NCI-H128 (cell line): ENCODE measurements at regions not wholly inside any gene's neighbourhood (a gene's known extent, or its start where the extent isn't known, plus 50 kb on each side); places are given as distances from the start of the nearest gene placed in this dataset.
"Not testable (repeated sequence)": the region's sequence is repeated elsewhere in the genome, so short reads cannot be mapped to it uniquely, and the experiment has no call there.

Experiments used
- DNase-seq: peaks from one replicate; lab custom pipeline; 2025; ENCODE audit not compliant: unreplicated experiment; lab: John Stamatoyannopoulos, UW

DNA sequence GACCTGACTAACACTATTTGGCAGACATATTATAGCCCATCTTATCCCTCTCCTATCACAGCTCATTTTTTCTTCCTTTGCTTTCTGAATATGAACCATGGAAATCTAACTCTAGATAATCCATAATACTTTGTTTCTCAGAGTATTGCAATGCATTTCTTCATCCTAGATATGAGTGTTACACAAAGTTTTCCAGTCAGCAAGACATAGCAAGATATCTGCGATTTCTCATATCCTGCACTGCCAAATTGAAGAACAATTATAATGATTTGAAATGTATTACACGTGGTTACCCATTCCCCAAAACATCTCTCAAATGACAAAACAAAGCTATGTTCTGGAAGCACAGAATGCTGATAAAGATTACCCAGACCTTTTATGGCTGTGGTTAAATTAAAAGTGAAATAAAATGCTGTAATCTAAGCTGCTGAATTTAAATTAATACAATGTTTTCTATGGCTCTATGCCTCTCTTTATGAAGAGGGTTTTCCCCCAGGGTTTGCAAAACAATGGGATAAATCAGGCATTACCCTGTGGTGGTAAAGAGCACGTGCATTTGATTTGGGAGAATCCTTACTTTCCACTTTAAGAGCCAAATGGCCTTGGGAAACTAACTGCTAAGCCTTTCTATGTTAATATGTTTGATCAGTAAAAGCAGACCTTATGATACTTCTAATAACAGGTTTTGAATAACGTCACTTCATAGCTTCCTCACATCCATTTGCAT lies 1291.0 kb upstream of the CNTN5 start:
- no peak for DNase-seq

DNA sequence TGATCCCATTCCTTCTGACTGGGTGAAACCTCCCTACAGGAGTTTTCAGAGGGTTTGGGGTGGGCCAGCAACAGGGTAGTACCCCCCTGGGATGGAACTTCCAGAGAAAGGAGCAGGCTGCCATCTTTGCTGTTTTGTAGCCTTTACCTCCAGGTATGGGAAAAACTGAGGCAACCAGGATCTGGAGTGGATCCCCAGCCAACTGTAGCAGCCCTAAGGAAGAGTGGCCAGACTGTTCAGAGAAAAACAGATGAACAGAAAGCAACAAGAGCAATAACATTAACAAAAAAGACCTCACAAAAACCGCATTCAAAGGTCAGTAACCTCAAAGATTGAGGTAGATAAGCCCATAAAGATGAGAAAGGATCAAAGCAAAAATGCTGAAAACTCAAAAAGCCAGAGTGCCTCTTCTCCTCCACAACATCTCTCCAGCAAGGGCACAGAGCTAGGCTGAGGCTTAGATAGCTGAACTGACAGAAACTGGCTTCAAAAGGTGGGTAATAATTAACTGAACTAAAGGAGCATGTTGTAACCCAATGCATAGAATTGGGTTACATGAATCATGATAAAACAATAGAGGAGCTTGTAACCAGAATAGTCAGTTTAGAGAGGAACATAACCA lies 1288.6 kb upstream of the CNTN5 start:
- DNase-seq: no peak

DNA sequence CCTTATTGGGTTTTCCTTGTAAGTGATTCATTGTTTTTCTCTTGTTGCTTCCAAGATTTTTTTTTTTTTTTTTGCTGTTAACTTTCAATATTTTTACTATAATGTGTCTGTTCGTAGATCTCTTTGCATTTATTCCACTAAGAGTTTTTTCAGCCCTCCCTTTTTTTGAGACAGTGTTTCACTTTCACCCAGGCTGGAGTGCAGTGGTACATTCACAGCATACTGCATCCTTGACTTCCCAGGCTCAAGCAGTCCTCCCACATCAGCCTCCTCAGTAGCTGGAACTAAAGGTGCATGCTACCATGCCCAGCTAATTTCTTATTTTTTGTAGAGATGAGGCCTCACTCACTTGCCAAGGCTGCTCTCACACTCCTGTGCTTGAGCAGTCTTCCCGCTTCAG lies 1282.0 kb upstream of the CNTN5 start:
- DNase-seq: no peak

DNA sequence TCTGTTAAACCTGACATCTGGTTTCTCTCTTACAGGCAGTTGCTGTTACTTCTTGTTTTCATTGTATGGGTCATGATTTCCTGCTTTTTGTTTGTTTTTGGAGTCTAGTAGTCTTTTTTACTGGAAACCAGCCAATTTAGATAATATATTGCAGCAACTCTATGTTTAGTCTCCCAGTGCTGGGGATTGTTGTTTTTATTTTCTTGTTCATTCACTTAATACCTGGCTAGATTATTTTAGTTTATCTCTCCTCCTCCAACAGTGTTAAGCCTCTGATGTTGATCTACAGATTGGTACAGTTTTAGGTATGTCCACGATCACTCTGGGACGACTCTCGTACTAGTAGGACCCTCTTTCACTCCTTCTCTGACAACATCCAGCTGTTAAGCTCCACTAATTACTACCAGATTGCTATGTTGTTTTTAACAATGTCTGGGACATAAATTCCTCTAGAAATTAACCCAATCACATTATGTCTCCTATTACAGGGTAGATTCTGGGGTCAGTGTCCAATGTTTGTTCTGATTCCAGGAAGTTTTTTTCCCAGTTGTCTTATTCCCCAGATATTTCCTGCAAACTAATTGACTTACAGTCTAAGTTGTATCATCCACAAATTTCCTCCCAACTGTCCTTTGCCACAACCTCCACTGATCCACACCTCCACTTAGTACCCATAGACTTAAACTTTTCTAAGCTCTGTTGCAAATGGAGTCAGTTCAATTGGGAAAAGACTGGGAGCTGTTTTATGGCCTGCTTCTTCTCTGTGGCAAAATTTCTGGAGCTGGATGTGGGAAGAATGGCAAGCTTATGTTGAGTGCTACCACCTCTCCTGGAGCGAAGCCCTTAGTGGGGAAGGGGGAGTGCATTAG lies 1280.6 kb upstream of the CNTN5 start:
- DNase-seq: no peak

DNA sequence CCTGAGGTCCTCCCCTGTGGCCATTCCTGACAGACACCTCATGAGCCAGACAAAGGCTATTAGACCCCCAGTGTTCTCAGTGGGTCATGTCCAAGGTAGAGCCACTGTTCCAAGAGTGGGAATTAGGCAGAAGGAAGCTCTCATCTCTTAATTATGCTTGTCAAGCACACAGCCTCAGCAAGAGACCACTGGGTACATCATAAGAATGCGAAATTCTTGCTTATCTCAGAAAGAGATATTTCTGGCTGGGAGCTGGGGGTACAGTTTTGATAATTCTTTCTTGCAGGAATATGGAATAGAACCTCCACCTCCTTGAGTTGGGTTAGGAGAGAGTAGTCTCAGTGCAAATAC lies 1280.0 kb upstream of the CNTN5 start:
- DNase-seq: no peak

DNA sequence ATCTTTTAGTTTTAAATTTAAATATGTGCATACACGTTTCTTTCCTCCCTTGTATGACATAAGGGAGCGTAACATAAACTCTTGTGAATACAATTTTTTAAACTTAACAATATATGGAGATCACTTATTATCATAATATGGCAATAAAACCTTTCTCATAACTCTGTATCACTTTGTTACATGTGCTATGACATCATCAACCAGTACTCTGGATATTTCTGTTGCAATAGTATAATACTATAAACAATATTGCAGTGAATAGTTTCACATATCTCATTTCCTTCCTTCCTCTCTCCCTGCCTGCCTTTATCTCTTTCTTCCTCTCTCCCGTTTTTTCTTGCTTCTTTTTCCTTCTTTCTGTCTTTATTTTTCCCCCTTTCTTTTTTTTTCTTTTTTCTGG lies 1278.0 kb upstream of the CNTN5 start:
- DNase-seq: no peak

DNA sequence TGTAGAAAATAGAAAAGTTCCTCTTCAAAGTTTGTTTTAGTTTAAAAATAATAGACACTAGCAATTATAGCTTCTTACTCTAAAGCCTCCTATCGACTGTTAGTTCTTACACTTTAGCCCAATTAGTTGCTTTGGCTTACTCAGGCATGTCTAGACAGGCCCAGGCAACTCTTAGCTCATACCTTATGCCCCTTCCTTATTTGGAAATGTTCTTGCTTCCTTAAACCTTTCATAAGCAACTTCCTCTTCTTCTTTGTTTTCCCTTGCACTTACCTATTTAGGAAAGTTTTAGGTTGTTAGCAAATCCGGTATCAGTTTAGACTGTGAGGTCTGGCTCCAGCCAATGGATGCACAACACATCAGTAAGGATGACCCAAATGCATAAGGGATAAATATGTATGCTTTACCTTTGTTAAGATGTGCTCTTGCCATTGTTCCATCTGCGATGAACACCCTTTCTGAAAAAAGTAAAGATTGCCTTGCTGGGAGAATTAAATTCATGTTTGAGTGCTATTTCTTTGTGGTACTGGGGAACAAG lies 1277.5 kb upstream of the CNTN5 start:
- no peak for DNase-seq

DNA sequence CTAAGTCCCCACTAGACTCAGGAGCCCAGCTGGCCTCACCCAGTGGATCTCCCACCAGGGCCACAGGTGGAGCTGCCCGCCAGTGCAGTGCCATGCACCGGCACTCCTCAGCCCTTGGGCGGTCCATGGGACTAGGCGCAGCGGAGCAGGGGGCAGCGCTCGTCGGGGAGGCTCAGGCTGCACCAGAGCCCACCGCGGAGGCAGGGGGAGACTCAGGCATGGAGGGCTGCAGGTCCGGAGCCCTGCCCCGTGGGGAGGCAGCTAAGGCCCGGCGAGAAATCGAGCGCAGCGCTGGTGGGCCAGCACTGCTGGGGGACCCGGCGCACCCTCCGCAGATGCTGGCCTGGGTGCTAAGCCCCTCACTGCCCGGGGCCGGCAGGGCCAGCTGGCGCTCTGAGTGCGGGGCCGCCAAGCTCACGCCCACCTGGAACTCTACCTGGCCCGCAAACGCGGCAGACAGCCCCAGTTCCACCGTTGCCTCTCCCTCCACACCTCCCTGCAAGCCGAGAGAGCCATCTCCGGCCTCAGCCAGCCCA lies 1275.2 kb upstream of the CNTN5 start:
- DNase-seq: no peak

DNA sequence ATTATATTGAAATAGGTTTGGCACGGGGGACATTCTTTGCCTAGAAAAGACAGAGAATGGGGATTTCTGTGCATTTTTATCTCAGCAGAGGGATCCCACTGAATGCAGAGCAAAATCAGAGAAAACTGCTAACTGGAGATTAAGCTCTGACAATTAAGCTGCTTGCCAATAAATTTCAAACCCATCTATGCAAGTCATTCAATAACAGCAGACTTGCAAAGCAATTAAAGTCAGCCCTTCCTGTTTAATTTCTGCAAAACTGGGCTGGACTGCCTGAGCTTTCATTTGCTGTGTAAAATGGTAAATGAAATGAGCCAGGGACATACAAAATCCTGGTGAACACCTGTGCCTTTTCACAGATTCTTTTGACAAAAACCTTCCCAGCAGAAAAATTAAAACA lies 1273.9 kb upstream of the CNTN5 start:
- no peak for DNase-seq

DNA sequence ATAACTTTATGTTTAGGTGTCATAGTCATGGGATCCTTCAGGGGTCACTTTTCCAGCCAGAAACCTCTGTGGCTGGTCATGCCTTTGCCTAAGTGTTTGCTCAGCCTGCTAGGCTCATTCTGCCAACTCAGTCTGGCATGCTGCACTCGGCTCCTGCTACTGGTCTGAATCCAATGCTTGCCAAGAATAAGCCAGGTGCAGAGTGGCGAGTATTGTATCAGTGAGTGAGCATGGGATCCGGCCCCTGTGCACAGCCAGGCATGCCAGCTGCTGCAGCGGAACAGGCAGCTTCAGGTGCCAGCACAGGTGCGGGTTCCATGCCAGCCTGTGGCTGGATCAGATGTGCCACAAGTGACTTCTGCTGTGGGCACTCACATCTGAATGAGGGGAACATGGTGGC lies 1269.3 kb upstream of the CNTN5 start:
- DNase-seq: no peak

DNA sequence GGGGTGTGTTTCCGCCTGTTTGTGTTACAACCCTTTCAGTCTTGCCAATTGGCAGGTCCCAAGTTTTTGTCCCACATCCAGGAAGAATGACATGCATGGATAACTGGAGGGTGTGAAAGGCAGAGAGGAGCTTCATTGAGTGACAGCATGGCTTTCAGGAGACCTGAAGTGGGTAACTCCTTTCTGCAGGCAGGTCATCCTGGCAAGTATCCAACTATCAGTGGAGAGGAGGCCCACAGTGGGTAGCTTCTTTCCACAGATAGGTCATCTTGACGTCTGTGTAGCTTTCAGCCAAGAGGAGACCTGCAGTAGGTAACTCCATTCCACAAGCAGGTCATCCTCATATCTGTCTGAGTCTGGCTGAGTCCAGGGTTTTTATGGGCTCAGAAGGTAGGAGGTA lies 1268.8 kb upstream of the CNTN5 start:
- no peak for DNase-seq

DNA sequence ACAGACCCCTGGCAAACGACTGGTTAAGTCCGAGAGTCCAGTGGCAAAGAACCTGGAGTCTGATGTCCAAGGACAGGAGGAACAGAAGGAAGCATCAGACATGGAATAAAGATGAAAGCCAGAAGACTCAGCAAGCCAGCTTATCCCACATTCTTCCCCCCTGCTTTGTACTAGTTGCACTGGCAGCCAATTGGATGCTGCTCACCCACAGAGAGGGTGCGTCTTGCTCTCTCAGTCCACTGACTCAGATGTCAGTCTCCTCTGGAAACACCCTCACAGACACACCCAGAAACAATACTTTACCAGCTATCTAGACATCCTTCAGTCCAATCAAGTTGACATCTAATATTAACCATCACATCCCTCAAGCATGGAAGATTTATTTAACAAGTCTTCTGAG lies 1265.8 kb upstream of the CNTN5 start:
- DNase-seq: no peak

DNA sequence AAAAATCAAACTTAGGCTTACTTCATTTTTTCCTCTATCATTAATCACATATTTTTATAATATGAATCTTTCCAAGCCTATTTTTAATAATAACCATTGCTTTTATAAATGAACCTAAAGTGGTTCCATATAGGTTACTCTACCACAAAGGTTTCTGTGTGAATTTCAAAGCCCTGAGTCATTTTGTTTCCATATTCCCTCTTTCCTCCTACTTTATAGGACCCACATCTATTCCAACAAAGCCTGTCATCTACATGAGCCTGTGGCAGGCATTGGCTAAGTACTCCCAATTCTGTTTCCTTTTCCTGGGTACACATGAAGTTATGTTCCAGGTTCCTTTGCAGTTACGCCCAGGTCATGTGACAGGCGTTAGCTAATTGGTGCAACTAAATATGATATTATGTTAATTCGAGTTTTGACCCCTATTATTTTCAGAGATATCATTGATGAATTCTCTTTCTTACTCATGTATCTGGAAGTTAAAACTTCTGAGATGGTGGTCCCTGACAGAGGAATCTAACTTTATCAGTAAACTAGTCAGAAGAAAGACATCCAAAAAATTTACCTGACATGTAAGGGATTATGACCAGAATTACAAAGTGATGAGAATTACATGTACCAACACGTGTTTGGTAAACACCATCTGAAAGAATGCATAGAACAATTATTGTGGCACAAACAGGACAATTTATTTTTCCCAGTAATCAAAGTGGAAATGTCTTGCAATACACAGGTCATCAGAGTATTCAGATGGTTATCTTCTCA lies 1264.0 kb upstream of the CNTN5 start:
- no peak for DNase-seq

DNA sequence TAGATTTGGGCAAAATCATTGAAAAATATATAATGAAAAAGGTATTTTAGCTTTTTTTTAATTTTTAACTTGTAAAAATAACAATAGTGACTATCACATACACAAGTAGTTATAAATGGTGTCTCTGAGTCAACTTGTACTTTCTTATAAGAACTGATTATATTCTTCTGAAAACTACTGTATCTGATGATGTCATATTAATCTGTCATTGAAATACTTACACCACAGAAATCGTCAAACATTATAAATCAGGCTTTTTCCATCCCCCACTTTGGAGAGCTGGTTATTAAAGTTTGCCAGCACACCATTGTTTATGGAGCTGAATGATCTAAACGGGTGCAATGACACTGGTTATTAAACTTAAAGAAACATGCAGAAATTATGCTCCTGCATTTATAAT lies 1259.6 kb upstream of the CNTN5 start:
- DNase-seq: no peak

DNA sequence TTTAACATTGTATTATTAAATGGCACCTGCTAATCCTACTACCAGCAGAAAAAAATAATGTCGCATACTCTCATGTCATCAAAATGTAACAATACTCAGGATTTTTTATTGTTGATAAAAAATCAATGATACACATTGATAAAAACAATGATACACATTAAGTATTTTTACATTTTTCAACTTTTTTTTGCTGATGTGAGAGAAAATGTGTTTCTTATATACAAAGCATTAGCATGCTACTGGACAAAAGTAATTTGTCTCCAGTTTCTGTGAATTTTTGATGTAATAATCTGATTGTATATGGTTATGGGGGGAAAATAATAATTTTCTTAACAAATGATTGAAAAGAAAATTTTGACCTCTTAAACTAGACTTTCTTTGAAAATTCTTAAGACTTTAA lies 1256.6 kb upstream of the CNTN5 start:
- DNase-seq: no peak

DNA sequence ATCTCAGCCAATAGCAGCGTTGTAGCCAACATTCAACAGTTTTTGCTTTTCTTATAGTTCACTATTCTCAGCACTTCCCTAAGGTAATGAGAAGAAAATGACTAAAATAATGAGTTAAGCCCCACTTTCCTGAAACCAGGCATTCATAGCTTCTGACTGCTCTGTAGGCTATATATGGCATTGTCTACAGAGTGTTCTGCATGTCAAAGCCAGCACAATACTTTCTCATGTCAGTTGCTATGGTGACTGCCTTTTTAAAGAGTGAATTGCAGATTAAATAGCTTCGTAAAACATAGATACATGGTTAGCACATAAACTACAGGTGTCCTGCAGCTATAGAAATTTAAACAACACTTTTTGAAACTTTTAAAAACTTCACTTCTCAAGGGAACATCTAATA lies 1256.1 kb upstream of the CNTN5 start:
- DNase-seq: no peak

DNA sequence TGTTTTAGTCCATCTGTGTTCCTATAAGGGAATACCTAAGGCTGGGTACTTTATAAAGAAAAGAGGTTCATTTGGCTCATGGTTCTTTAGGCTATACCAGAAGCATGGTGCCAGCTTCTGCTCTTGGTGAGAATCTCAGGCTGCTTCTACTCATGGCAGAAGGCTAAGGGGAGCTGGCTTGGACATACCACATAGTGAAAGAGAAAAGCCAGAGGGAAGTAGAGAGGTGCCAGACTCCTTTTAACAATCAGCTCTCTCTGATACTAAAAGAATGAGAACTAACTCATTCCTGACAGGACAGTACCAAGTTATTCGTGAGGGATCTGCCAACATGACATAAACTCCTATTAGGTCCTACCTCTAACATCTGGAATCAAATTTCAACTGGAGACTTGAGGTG lies 1250.2 kb upstream of the CNTN5 start:
- no peak for DNase-seq

DNA sequence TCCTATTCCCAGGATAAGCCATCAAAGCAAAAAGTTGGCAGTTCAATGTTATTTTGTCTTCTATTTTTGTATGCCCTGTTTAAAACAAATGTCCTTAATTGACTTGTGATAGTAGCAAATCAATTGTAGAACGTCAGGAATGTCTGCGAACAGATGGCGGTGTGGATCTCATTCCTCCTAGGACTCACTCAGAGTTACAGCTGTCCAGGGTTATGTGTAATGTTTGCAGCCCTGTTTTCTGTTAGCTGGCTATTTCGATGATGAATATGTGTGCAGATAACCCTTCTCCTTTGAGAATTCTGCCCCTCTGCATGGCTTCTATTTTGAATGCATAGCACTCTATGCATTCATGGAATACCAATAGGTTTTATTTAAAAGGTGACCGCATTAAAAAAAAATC lies 1248.0 kb upstream of the CNTN5 start:
- DNase-seq: no peak

DNA sequence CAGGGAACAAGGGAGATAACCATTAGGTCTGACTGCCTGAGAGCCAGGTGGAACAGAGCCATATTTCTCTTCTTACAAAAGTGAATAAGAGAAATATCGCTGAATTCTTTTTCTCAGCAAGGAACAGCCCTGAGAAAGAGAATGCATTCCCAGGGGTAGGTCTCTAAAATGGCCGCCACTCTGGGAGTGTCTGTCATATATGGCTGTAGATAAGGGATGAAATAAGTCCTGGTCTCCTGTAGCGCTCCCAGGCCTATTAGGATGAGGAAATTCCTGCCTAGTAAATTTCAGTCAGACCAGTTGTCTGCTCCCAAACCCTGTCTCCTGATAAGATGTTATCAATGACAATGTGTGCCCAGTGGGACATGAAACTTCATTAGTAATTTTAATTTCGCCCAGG lies 1236.4 kb upstream of the CNTN5 start:
- DNase-seq: not testable (repeated sequence)

DNA sequence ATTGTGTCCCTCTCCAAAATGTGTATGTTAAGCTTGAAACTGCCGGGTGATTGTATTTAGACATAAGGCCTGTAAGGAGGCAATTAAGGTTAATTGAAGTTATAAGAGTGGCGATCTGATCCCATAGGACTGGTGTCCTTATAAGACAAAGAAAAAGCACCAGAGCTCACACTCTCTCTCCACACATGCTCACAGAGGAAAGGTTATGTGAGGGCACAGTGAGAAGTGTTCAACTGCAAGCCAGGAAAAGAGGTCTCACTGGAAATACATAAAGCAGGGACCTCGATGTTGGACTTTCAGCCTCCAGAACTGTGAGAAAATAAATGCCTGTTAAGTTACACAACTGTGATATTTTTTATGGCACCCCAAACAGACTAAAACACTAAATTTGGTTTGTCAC lies 1233.8 kb upstream of the CNTN5 start:
- DNase-seq: no peak

DNA sequence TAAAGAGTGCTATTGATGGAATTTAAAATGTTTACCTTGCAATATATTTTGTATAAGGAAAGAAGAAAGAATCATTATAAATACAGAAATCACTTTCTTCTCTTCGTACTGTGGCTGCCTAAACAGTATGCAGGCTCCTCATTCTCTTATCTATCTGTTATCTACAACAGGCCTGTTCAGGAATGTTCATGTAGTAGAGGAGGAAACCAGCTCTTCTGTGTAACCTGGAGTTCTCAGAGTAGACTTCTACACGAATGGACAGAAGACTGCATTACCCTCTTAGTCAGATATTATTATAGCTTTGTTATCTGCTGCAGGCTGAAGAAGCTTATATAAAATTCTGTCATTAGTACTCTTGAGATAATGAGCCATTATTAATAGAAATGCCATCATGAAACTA lies 1225.9 kb upstream of the CNTN5 start:
- DNase-seq: no peak
